Activated CD8-positive, alpha-beta memory T cell treated with anti-CD3 and anti-CD28 coated beads, Interleukin-2, amount 10 ng/mL, durations not matched to agents 7 days and 5 days (primary cell): ENCODE measurements at regions not wholly inside any gene's neighbourhood (a gene's known extent, or its start where the extent isn't known, plus 50 kb on each side); places are given as distances from the start of the nearest gene placed in this dataset.

Experiments
- ATAC-seq: fragments of 150-1000 bp; cut with Tn5 transposase; one replicate; pipeline ENCODE4 v1.10.0; 2021; ENCODE audit warnings: moderate library complexity
- CTCF ChIA-PET: fragments of 350-600 bp; sonication (Branson Sonifier 250); formaldehyde crosslinking; loops from one replicate; lab custom pipeline; 2021; ENCODE audit warnings: antibody characterized with exemption; lab: Charles Lee
- DNase-seq: peaks from one replicate; pipeline ENCODE4 v3.0.0-alpha.2; 2020
- H3K27ac Mint-ChIP-seq: one replicate; pipeline ENCODE4 v1.8.0; 2021; ENCODE audit warnings: mild to moderate bottlenecking, mixed read lengths
- H3K27me3 Mint-ChIP-seq: one replicate; pipeline ENCODE4 v1.8.0; 2021; ENCODE audit warnings: mixed read lengths
- H3K36me3 Mint-ChIP-seq: one replicate; pipeline ENCODE4 v1.8.0; 2021; ENCODE audit warnings: mild to moderate bottlenecking, mixed read lengths
- H3K4me1 Mint-ChIP-seq: one replicate; pipeline ENCODE4 v1.8.0; 2021; ENCODE audit warnings: mixed read lengths
- H3K4me3 Mint-ChIP-seq: one replicate; pipeline ENCODE4 v1.8.0; 2021; ENCODE audit warnings: mild to moderate bottlenecking, moderate library complexity, mixed read lengths
- H3K9me3 Mint-ChIP-seq: one replicate; pipeline ENCODE4 v1.8.0; 2022; ENCODE audit warnings: low read depth, mixed read lengths

DNA sequence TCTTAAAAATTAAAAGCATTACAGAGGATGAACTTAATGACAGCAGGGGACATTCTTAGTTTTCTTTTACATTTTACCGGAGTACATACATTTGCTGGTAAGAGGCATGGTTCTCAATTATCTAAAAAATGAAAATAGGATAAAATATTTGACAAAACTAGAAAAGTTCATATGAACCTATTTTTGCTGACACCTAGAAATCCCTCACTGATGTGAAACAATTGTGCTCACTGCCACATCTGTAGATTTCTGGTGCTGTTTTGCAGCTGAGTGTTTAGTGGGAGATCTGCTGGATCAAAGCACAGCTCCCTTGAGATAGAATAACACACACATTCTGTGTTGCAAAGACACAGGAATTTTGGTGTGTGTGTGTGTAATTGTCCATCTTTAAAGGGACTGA, 392.9 kb upstream of the B3GALT2 start:
- no peaks in the 10 kb centered on the region for H3K27me3 Mint-ChIP-seq

DNA sequence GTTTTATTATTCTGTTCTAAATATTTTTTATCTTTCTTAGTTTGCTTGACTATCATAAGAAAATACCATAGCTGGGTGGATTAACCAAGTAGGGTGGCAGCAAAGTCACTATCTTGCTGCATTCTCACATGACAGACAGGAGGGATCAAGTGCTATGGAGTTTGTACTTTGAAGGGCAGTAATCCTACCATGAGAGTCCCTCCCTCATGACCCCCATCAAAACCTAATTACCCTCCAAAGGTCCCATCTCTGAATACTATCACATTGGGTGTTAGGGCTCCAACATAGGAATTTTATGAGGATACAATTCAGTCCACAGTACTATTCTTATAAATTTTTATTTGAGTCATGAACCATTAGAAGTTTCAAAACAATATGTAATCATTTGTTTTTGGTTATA, 388.5 kb upstream of the B3GALT2 start:
- Mint-ChIP-seq H3K36me3 (peaks cover 38% of the 10 kb centered on the region), H3K4me1 (peaks cover 5% of the 10 kb centered on the region), H3K27ac (no peak overlapping the region), H3K4me3 (no peak overlapping the region), H3K9me3 (no peaks in the 10 kb centered on the region), H3K27me3 (no peaks in the 10 kb centered on the region)
- CTCF ChIA-PET: no interaction called here
- no peak for ATAC-seq
- no peak for DNase-seq

More for the DNA sequence above, 392.9 kb upstream of the B3GALT2 start:
- ATAC-seq: no peak
- CTCF ChIA-PET: no interaction called here
- no peak overlapping the region for H3K4me3 Mint-ChIP-seq
- no peak for DNase-seq
- H3K27ac Mint-ChIP-seq: no peak overlapping the region
- H3K4me1 Mint-ChIP-seq: no peaks in the 10 kb centered on the region
- peaks cover 4% of the 10 kb centered on the region for H3K9me3 Mint-ChIP-seq
- peaks cover 16% of the 10 kb centered on the region for H3K36me3 Mint-ChIP-seq

DNA sequence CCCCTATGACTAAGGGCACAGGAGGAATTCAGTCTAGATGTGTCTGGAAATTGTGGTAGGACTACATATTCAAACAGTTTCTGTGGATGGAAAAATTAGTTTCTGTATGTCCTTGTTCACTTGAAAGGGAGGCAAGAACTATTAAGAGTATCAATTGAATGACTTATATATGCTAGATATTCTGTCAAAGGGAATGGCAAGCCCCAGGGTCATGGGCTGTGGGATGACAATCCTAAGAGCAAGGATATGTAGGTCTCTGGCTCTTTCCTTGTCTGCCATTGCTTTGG, 383.5 kb upstream of the B3GALT2 start:
- Mint-ChIP-seq H3K4me1 (peaks cover 23% of the 10 kb centered on the region), H3K36me3 (peaks cover 47% of the 10 kb centered on the region)
- CTCF ChIA-PET: no interaction called here

DNA sequence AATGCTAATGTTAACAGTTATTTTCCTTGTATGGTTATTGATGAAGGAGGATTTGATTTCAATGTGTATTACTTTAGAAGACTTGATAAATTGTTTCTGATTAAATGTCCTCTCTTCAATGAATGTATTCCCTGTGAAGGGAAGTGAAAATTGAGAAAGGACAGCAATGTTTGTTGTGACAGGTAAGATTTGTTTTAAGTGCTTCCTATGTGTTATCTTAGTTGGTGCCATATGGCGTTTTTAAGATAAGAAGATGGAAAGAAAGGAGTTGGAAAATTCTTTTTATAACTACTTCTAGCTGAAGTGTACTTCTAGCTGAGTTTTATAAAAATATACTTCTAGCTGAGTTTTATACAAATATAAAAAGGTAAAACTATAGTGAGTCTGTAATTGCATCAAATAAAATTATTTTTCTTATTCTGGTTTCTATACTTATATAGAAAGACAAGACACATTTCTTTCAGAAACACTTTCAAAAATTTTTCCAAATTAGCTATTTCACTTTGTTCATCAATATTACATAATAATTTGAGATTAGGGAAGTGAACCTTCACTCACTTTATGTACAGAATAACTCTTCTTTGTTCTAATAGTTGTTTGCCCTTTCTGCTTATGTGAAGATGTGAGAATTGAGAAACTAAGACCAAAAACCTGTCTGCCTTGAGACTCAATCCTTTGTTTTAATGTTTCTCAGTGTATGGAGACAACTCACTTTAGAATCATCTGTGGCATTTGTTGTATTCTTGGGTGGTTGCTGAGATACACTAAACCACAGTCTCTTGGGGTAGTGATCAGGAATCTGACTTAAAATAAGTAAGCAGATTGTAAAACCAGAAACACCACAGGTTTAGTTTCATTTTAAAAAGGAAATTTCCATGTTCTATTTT, 382.9 kb upstream of the B3GALT2 start:
- ATAC-seq: peak; percentile 89
- Mint-ChIP-seq H3K4me1 (peaks cover 23% of the 10 kb centered on the region), H3K9me3 (peaks cover 7% of the 10 kb centered on the region), H3K4me3 (no peak overlapping the region), H3K27me3 (no peaks in the 10 kb centered on the region), H3K36me3 (peaks cover 47% of the 10 kb centered on the region), H3K27ac (peak overlapping the region; percentile 60)
- CTCF ChIA-PET: interaction anchor here (0.8 kb wide), 1 partner anchor 44 kb away, joined by 4 read pairs; no protein-coding TSS in a partner anchor
- no peak for DNase-seq

More for the DNA sequence above, 383.5 kb upstream of the B3GALT2 start:
- H3K9me3 Mint-ChIP-seq: peaks cover 7% of the 10 kb centered on the region
- H3K27ac Mint-ChIP-seq: peak overlapping the region; percentile 45
- H3K27me3 Mint-ChIP-seq: no peaks in the 10 kb centered on the region
- ATAC-seq: peak; percentile 83
- no peak for DNase-seq
- H3K4me3 Mint-ChIP-seq: no peak overlapping the region

DNA sequence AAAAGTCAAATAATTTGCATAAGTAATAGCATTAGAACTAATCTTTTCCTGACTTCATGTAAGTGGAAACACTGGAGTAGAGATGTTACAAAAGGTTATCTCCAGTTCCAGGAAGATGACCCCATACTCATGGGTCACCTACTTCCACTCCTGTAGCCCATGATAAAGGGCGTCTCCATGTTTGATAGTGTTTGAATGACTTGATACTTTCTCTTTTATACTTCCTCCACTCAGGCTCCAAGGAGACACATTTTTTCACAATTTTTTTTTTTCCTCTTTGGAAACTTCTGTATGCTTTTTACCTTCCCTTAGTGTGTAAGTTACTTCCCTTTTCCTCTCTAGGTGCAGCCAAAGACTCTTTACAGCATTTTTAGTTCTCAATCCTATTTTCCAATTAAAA, 382.1 kb upstream of the B3GALT2 start:
- CTCF ChIA-PET: no interaction called here

DNA sequence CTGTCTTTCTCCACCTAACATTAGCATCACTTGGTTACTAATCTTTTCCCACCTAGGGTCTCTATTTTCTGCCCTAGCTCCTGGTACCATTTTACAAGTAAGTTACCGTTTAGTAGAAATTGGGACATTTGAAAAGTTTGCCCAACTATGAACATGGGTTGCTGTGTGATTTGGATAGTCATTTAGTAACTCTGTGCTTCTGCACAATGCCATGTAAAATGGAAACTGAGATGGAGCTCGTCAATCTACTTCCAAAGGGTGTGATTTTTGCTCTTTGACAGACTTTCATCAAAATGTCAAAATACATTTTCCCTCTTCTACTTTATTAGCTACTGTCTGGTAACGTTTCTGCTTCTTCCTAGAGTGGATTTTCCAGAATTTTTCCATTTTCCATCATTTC, 381.5 kb upstream of the B3GALT2 start:
- CTCF ChIA-PET: interaction anchor here (0.7 kb wide), 1 partner anchor 16 kb away, joined by 5 read pairs; no protein-coding TSS in a partner anchor
- no peak overlapping the region for H3K4me3 Mint-ChIP-seq
- peaks cover 7% of the 10 kb centered on the region for H3K9me3 Mint-ChIP-seq
- H3K4me1 Mint-ChIP-seq: peaks cover 23% of the 10 kb centered on the region
- H3K27ac Mint-ChIP-seq: no peak overlapping the region
- DNase-seq: no peak
- H3K27me3 Mint-ChIP-seq: no peaks in the 10 kb centered on the region
- no peak for ATAC-seq
- peaks cover 38% of the 10 kb centered on the region for H3K36me3 Mint-ChIP-seq

More for the DNA sequence above, 382.1 kb upstream of the B3GALT2 start:
- no peak for DNase-seq
- no peak for ATAC-seq
- Mint-ChIP-seq H3K27ac (no peak overlapping the region), H3K4me1 (peaks cover 23% of the 10 kb centered on the region), H3K27me3 (no peaks in the 10 kb centered on the region), H3K36me3 (peaks cover 43% of the 10 kb centered on the region), H3K9me3 (peaks cover 7% of the 10 kb centered on the region), H3K4me3 (no peak overlapping the region)

DNA sequence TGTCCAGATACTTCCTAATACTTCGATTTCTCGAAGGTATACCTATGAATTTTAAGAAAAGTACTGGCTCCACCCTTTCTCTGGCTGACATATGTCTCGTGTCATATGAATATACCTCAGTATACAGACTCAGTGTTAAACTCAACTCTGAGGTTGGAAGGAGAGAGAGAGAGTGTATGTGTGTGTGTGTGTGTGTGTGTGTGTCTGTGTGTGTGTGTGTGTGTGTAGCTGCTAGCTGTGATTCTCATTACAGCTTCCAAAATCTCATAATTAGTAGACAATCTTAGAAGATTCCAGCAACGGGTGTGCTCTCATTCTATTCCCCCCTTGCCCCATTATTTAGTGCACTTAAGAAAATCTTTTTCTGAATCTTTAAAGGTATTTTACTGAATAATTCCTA, 380.3 kb upstream of the B3GALT2 start:
- H3K4me3 Mint-ChIP-seq: no peak overlapping the region
- CTCF ChIA-PET: no interaction called here
- no peak overlapping the region for H3K27ac Mint-ChIP-seq
- H3K9me3 Mint-ChIP-seq: peaks cover 7% of the 10 kb centered on the region
- DNase-seq (no peak), ATAC-seq (no peak)
- H3K36me3 Mint-ChIP-seq: peaks cover 28% of the 10 kb centered on the region
- no peaks in the 10 kb centered on the region for H3K27me3 Mint-ChIP-seq
- H3K4me1 Mint-ChIP-seq: peaks cover 23% of the 10 kb centered on the region

DNA sequence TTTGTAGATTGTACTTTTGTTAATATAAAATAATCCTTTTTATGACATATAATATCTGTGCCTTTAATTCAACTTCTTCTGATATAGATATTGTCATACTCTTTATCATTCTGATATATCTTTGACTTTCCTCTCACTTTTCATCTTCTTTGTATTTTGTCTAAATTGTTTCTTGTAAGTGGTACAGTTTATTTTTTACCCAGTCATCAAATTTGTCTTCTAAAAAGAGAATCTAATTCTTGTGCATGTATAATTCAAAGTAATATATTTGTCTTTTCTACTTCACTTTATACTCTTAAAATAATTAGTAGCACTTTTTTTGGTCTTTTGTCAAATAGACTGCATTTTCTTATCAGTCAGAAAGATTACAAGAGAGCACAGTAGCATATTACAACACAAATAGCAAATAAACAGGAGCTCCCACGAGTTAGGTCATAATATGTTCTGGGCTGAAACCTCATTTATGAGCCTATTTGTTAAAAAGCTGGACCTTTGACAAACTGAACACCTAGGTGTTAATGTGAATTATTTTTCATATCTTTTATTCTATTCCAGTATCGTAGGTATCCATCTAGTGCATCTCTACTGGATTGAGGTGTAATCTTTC, 379.7 kb upstream of the B3GALT2 start:
- Mint-ChIP-seq H3K27ac (no peak overlapping the region), H3K4me3 (no peak overlapping the region), H3K4me1 (peaks cover 23% of the 10 kb centered on the region), H3K36me3 (peaks cover 22% of the 10 kb centered on the region), H3K9me3 (peaks cover 7% of the 10 kb centered on the region), H3K27me3 (no peaks in the 10 kb centered on the region)
- CTCF ChIA-PET: no interaction called here
- ATAC-seq: no peak
- no peak for DNase-seq

DNA sequence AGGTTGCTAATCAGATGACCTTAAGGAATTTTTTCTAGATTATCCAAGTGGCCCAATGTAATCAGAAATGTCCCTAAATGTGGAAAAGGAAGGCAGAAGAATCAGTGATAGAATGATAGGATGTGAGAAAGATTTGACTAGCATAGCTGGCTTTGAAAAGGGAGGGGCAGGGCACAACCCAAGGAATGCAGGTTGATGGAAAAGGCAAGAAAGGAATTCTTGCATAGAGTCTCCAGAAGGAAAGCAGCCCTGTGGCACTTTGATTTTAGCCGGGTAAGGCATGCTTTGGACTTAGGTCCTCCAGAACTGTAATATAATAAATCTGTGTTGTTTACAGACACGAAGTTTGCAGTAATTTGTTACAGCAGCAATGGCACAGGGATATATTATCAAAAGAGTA, 375.7 kb upstream of the B3GALT2 start:
- DNase-seq: no peak
- Mint-ChIP-seq H3K27me3 (no peaks in the 10 kb centered on the region), H3K4me1 (peaks cover 8% of the 10 kb centered on the region), H3K27ac (no peak overlapping the region), H3K4me3 (no peak overlapping the region), H3K9me3 (no peaks in the 10 kb centered on the region), H3K36me3 (peaks cover 6% of the 10 kb centered on the region)
- no peak for ATAC-seq
- CTCF ChIA-PET: no interaction called here

DNA sequence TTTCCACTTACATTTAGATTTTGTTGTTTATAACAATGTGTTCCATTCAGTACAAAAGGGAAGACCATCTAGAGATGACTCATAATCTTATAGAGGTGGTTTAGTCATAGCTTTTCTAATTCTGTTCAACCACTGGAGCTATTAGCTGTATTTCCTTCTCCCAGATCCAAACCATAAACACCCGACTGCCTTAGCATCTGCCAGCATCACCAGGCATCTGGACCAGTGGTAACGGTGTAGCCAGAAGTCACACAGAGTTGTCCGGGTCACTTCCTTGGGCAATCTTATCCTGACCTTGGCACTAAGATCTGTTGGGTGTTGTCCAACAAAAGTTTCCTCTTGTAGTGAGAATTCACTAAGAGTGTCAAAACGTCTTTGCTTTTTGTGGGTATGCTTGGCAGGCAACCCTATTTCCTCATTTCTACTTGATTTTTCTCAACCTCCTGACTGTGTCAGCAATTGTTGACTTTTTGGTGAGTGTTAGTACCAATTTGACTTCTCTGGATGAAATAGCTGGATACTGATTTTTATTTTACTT, 372.1 kb upstream of the B3GALT2 start:
- ATAC-seq (peak; percentile 51), DNase-seq (no peak)
- Mint-ChIP-seq H3K9me3 (peaks cover 3% of the 10 kb centered on the region), H3K27me3 (no peaks in the 10 kb centered on the region), H3K4me3 (no peak overlapping the region), H3K4me1 (peaks cover 8% of the 10 kb centered on the region), H3K36me3 (peaks cover 9% of the 10 kb centered on the region), H3K27ac (no peak overlapping the region)
- CTCF ChIA-PET: no interaction called here

DNA sequence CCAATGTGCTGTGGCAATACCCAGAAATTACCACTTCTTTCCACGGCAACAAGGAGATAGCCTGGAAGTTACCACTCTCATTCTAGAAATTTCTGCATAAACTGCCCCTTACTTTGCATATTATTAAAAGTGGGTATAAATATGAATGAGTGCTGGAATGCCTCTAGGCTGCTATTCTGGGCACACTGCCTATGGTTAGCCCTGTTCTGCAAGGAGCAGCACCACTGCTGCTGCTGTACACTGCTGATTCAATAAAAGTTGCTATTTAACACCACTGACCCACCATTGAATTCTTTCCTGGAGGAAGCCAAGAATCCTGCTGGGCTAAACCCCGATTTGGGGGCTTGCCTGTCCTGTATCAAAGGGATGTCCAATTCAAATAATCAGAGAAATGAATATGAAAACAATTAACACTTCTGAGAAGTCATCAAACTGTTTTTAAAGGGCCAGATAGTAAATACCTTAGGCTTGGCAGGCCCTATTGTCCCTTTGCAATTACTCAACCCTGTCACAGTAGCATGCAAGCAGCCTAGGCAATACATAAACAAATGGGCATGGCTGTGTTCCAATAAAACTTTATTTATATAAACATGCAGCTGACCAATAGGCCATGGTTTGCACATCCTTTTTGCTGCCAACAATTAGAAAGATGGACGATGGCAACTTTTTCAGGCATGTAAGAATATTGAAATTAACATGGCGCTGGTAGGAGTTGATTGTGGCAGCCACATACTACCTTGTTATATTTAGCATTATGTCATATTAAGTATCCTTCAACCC, 369.4 kb upstream of the B3GALT2 start:
- H3K27ac Mint-ChIP-seq: no peak overlapping the region
- ATAC-seq: no peak
- H3K27me3 Mint-ChIP-seq: no peaks in the 10 kb centered on the region
- CTCF ChIA-PET: no interaction called here
- H3K4me3 Mint-ChIP-seq: no peak overlapping the region
- peaks cover 3% of the 10 kb centered on the region for H3K9me3 Mint-ChIP-seq
- DNase-seq: no peak
- H3K4me1 Mint-ChIP-seq: peaks cover 8% of the 10 kb centered on the region
- peaks cover 10% of the 10 kb centered on the region for H3K36me3 Mint-ChIP-seq

DNA sequence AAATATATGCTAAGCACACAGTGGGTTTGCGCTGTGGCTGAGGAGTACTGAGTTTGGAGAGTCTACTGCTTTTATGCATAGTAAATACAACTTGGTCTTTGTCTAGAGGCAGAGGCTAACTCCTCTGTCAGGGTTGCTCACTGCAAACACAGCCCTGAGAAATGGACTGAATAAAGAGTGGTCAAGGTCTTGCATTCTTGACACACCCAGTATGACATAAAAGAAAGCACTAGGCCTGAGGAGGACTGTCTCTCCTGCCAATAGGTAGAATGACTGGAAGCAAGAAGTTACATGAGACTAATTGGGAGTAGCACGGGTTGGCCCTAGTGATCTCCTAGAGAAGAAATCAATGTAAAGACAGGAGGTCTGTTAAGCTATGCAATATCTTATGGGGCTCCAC, 367.2 kb upstream of the B3GALT2 start:
- Mint-ChIP-seq H3K9me3 (peaks cover 7% of the 10 kb centered on the region), H3K27me3 (no peaks in the 10 kb centered on the region), H3K4me3 (no peak overlapping the region), H3K4me1 (peaks cover 3% of the 10 kb centered on the region), H3K27ac (no peak overlapping the region), H3K36me3 (peaks cover 14% of the 10 kb centered on the region)
- no peak for ATAC-seq
- DNase-seq: no peak
- CTCF ChIA-PET: no interaction called here

DNA sequence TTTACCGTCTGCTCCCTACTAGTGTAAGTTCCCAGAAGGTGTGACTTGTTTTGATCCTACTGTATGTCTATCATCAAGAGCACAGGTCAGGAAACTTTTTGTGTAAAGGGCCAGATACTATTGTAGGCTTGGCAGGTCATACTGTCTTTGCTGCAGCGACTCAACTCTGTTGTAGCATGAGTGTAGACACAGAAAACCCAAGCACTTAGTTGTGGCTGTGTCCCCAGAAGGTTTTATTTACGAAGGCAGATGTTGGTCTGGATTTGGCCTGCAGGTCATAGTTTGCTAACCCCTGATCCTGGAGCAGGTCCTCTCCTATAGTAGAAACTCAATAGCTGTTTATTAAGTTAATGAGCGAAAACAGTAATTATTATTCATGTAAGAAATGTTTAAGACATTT, 365.9 kb upstream of the B3GALT2 start:
- Mint-ChIP-seq H3K4me3 (no peak overlapping the region), H3K36me3 (peaks cover 13% of the 10 kb centered on the region), H3K27ac (no peak overlapping the region), H3K4me1 (no peaks in the 10 kb centered on the region), H3K9me3 (peaks cover 7% of the 10 kb centered on the region), H3K27me3 (no peaks in the 10 kb centered on the region)
- ATAC-seq (no peak), DNase-seq (no peak)
- CTCF ChIA-PET: no interaction called here
